ENCODE measurements at regions not wholly inside any gene's neighbourhood (a gene's known extent, or its start where the extent isn't known, plus 50 kb on each side); places are given as distances from the start of the nearest gene placed in this dataset.

DNA sequence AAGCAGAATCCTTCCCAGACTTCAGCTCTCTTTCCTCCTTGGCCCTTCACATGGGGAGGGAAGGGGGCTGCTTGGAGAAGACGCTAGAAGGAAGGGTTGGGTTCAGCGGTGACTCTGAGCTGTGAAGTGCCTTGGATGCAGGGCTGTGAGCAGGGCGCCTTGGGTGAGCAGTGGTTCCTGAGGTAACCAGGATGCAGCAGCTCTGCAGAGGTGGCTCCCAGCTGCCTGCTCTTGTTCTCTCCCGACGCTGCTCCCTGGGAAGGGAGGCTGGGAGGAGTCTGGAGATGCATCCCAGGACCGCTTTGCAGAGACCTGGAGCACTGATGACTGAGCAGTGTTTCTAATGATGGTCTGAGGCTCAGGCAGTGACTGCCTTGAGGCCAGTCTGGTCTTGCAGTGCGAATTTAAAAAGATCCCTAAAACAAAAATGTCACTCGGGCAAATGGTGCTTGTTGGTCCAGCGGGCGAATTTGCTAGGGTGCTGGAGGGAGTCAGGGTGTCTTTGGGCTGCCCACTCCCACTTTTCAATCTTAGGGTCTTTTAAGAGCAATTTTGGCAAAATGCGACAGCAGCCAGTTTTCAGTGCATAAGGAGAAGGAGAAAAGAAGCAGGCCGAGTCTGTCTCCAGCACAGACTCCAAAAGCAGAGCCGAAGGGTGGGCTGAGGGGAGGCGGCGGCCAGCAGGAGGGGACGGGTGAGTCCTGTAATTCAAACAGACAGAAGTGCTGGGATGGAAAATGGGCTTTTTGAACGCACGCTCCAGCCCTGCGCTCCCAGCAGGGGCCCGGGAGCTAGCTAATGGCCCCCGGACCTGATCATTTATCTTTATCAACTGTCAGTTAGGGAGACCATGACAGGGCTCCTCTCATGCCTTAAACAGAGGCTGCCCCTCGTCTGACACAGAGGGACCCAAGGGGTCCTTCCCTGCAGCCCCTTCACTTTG lies 191.2 kb upstream of the SHH start:
- intact Hi-C loops (cut with micrococcal nuclease): no loop called here
- H3K27me3 Mint-ChIP-seq: no peaks in the 10 kb centered on the region
- H3K4me1 Mint-ChIP-seq (ENCODE audit: low read depth): no peaks in the 10 kb centered on the region
- H3K4me3 Mint-ChIP-seq: no peak overlapping the region
- no peak overlapping the region for H3K27ac Mint-ChIP-seq
- no peaks in the 10 kb centered on the region for H3K36me3 Mint-ChIP-seq (ENCODE audit: low read depth)
- H3K9me3 Mint-ChIP-seq: no peaks in the 10 kb centered on the region

DNA sequence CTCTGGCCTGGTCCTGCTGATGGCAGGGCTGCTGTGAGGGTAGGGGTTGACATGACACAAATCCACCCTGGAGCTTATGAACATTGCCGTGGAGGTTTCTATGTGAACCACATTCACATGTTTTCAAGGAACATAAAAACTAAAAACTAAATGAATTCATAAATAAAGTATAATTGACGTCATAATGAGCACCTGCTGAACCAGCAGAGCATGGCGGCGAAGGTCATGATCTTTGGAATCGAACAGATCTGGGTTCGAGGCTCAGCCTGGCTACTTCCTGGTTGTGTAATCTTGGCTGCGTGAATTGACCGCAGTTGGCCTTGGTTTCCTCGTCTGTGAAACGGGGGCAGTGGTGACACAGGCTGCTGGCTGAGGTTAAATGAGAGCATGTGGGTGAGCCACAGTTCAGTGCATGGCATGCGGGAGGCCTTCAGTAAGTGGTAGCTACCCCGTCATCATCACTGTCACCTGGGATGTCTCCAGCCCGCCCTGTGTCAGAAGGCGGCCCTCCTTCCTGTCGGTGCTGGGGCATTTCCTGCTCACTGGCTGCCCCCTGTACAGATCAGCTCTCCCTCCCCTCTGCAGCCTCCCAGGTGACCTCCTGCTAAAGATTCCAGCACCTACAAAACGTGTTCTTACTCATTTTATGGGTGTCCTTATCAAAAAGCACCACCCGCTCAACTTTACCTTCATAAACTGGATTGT lies 190.3 kb upstream of the SHH start:
- intact Hi-C loops (cut with micrococcal nuclease): no loop called here
- no peaks in the 10 kb centered on the region for H3K4me1 Mint-ChIP-seq (ENCODE audit: low read depth)
- no peaks in the 10 kb centered on the region for H3K9me3 Mint-ChIP-seq
- no peaks in the 10 kb centered on the region for H3K36me3 Mint-ChIP-seq (ENCODE audit: low read depth)
- H3K27me3 Mint-ChIP-seq: peaks cover 5% of the 10 kb centered on the region
- H3K4me3 Mint-ChIP-seq: no peak overlapping the region
- H3K27ac Mint-ChIP-seq: no peak overlapping the region

DNA sequence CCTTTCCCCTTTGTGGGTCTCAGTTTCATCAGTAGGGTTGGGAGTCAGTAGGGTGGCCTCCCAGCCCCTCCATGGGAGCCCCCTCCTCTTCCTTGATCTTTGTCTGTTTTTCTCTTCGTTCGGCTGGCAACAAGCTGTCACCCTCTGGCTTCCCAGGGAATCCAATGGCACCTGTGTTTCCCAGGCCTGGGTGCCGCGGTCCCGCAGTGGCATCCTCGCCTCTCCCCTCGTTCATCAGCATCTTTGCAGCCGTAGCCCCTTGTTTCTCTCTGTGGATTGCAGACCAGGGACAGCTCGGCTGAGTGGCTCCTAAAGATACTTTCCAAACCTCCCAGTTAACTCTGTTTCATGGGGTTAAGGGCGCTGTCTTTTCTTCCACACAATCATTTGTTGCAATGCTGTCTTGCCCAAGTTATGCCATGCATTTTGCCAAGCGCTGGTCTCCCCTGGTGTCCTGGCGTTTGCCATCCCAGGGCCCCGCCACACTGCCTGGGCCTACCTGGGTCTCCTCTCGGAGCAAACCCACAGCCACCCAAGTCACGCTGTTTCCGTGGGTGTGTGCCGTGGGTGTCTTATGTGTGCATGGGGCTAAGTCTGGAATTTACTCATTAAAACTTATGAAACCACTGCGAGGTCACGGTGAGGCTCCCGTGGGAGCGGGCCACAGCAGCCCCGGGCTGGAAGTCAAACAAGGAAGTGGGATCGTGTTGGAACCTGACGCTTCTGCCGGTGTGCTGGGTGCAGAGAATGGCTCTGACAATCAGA lies 189.4 kb upstream of the SHH start:
- Mint-ChIP-seq H3K4me3 (no peak overlapping the region), H3K36me3 (ENCODE audit: low read depth) (no peaks in the 10 kb centered on the region), H3K9me3 (no peaks in the 10 kb centered on the region), H3K27me3 (peaks cover 9% of the 10 kb centered on the region), H3K4me1 (ENCODE audit: low read depth) (peaks cover 3% of the 10 kb centered on the region), H3K27ac (no peak overlapping the region)
- intact Hi-C loops (cut with micrococcal nuclease): no loop called here

DNA sequence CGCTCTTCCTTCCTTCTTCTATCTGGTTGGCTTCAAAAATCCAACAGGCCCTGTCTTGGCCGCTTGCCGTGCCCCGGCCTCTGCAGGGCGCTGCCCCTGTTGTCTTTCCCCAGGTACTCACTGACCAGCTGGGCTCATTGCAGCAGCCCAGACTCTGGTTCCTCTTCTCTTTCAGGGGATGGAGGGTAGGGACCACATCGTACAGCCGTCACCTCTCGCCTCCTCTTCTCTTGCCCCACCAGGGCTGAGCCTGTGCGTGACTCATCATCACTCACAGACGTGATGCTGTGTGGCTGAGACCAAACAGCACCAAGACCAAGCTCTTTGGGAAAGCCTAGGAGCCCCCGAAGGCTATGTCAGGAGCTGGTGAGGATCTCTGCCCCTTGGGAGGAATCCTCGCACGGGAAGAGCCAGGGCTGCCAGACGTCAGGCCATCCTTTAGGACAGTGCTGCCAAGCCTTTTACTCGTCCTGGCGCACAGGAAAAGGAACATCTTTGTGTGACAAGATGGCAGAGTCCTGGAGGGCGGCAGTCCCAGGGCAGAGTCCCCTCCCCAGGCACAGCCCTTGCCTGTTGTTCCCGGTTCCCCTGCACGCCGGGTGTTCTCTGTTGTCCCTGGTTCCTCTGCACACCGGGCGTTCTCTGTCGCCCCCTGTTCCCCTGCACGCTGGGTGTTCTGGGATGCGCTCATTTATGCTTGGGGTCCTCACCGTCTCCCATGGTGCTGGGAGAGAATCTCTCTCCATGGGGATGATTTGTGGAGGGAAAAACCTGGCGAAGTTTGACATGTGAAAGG lies 188.5 kb upstream of the SHH start:
- Mint-ChIP-seq H3K36me3 (ENCODE audit: low read depth) (no peaks in the 10 kb centered on the region), H3K9me3 (no peaks in the 10 kb centered on the region), H3K4me1 (ENCODE audit: low read depth) (peaks cover 8% of the 10 kb centered on the region), H3K27me3 (peaks cover 14% of the 10 kb centered on the region), H3K4me3 (no peak overlapping the region), H3K27ac (no peak overlapping the region)
- intact Hi-C loops (cut with micrococcal nuclease): no loop called here

DNA sequence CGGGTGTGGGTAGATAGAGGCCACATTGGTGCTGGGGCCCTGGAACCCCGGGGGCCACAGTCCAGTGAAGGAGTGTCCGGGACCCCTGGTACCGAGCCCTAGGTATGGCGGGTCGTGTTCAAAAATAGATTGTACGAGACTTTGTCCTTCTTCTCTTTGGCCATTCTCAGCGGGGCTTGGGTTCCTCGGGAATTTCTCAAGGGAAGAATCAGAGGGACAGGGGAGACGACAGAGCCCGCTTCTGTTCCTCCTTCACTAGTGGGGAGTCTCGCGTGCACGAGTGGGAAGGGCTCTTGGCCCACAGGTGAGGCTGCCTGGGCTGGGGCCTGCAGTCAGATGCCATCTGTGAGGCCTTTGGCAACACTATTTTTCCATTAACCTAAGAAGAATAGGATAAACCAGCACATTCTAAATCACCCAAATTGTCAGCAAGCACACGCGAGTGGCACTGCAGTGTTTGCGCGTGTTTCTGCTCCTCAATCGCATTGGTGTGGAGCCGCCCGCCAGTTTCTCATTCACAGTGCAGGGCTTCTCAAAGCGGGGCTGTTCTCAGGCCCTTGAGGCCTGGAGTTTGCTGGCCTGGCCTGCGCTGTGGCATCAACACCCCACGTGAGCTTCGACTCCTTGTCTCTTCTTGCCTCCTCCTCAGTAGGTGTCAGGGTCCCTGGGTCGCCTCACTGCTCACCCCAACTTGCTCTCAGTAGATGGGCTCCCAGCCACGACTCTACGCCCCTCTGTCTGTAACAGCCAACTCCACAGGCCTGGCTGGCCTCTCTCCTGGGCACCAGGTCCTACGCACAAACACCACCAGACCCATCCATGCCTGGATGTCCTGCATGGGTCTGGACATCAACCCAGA lies 187.6 kb upstream of the SHH start:
- Mint-ChIP-seq H3K9me3 (no peaks in the 10 kb centered on the region), H3K4me1 (ENCODE audit: low read depth) (peaks cover 14% of the 10 kb centered on the region), H3K27ac (no peak overlapping the region), H3K36me3 (ENCODE audit: low read depth) (no peaks in the 10 kb centered on the region), H3K27me3 (peaks cover 14% of the 10 kb centered on the region), H3K4me3 (no peak overlapping the region)
- intact Hi-C loops (cut with micrococcal nuclease): no loop called here

DNA sequence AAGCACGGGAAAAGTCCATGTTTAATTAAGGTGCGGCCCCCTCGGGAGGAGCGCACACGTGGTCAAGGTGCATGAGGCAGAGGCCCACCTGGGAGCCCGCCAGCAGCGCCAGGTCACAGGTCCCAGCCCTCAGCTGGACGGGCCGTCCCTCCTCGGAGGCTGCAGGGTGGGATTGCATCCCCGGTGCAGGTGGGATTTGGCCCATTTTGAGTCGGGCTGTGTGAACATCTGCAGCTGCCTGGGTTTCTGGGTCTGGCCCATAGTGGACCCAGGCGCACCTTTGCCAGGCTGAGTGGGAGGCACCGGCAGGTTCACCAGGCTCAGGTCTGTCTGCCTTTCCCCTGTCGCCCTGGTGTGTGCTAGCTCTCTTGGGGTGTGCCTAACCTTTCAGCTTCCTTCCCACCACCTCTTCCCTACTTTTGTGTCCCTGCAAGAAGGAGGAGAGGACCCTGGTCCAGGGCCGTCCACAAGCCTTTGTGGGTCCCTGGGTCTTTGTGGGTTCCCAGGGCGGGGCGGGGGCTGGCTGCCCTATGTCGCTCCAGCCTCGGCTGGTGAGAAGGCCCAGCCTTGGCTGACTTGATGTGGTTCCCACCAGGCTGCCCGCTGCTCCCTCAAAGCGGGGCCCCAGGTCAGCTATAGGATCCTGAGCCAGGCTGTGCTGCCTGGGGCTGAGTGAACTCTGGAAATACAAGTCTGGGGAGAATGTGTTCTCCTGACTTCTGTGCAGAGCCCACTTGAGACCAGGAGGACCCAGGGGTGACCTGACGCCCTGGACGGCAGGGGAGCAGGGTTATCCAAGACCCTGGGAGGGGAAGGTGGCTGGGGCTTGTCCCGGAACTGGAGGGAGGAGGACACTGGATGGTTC lies 186.7 kb upstream of the SHH start:
- Mint-ChIP-seq H3K27me3 (peaks cover 14% of the 10 kb centered on the region), H3K36me3 (ENCODE audit: low read depth) (no peaks in the 10 kb centered on the region), H3K4me1 (ENCODE audit: low read depth) (peaks cover 22% of the 10 kb centered on the region), H3K4me3 (no peak overlapping the region), H3K27ac (no peak overlapping the region), H3K9me3 (no peaks in the 10 kb centered on the region)
- intact Hi-C loops (cut with micrococcal nuclease): no loop called here

DNA sequence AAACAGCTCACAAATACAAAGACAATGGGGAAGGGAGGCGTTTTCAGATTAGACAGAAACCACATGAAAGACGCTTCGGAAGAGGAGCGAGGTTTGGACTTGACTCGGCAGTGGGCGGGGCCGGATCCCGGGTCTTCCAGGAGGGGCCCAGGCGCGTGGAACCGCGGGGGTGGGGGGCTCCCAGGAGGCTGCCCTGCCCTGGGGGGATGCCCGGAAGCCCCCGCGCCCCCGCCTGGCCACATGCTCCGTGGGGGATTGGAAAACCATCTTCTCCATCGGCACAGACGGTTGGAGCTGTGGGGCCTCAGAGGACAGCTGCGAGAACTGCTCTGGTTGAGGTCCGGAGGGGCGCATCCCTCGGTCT lies 186.0 kb upstream of the SHH start:
- Mint-ChIP-seq H3K4me3 (no peak overlapping the region), H3K27ac (no peak overlapping the region), H3K9me3 (no peaks in the 10 kb centered on the region), H3K36me3 (ENCODE audit: low read depth) (no peaks in the 10 kb centered on the region), H3K27me3 (peaks cover 14% of the 10 kb centered on the region), H3K4me1 (ENCODE audit: low read depth) (peaks cover 25% of the 10 kb centered on the region)
- intact Hi-C loops (cut with micrococcal nuclease): no loop called here

DNA sequence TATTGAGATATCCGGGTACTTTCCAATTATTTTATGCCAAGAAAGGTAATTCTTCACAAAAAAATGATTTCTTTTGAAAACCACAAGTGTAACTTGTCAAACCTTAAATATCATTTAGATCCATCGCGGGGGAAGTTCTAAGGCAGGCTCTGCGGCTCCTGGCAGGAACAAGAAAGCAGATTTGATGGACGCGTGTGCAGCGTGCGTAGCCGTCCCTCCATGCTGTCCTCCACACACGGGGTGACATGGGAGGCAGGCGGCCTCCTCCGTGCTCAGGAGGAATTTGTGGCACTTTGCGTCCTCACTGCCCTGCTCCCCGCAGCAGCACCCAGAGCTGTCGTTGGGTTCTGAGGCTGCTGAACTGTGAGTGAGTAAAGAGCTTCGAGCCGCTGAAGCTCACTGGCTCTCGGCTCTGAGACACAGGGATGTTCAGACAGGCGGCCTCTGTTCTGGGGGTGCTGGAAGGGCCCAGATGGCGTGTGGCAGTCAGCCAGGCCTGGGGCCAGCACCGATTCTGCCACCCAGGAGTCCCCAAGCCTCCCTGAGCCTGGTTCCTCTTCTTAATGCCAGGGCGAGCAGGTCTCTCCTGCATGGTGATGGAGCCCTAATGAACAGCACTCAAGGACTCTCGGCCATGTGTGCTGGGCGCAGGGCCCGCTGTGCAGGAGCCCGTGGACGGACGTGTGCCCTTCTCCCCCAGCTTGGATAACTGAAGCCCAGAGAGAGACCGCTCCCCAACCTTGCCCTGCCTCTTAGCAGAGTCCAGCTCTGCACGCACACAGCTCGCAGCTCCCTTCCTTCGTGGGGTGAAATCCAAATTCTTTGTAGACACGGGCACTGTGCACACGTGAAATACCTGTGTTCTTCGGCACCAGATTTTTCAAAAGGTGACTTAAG lies 185.4 kb upstream of the SHH start:
- Mint-ChIP-seq H3K36me3 (ENCODE audit: low read depth) (no peaks in the 10 kb centered on the region), H3K27me3 (peaks cover 14% of the 10 kb centered on the region), H3K4me1 (ENCODE audit: low read depth) (peaks cover 25% of the 10 kb centered on the region), H3K27ac (no peak overlapping the region), H3K4me3 (no peak overlapping the region), H3K9me3 (no peaks in the 10 kb centered on the region)
- intact Hi-C loops (cut with micrococcal nuclease): no loop called here

DNA sequence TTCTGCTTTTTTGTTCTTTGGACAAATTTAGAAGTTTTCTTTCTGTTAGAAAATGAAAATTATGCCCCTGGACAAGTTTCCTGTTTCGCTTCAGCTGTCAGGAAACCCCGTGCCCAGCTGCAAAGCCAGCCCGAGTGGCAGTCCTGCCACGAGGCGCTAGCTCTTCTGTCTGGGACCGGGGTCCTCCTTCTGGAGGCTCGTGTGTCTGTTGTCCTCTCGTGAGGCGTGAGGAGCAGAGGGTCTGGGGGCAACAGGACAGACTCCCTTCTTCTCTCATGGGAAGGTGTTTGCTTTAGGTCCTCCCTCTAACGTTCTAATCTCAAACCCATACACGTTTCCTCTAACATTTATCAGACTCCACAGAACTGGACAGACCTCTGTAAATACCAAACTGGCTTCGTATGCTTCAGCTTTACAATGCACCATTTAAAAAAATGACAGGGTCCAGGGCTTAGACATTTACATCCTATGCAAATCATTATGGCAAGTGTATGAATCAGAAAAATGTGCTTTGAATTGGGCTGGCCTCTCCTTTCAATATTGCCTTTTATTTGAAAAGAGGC lies 184.5 kb upstream of the SHH start:
- Mint-ChIP-seq H3K4me1 (ENCODE audit: low read depth) (peaks cover 25% of the 10 kb centered on the region), H3K9me3 (no peaks in the 10 kb centered on the region), H3K27ac (no peak overlapping the region), H3K27me3 (peaks cover 14% of the 10 kb centered on the region), H3K36me3 (ENCODE audit: low read depth) (no peaks in the 10 kb centered on the region), H3K4me3 (no peak overlapping the region)
- intact Hi-C loops (cut with micrococcal nuclease): no loop called here

DNA sequence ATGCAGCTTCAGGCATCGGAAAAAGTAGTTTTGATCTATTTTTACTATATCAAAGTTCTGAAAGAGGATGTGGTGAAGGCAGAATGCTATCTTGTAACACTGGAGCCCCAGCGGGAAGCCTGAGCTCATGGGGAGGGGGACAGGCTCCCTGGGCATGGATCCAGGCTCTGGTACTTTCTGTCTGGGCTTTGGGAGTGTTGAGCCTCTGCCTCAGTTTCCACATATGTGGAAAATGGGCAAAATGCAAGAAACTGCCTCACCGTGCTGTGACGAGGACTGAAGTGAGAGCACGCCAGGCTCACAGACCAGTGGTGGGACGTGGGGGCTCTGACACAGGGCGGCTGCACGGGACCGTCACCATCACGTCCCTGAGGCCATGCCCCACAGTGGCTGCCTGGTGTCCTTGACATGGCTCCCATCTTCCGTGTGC lies 182.9 kb upstream of the SHH start:
- no peaks in the 10 kb centered on the region for H3K9me3 Mint-ChIP-seq
- H3K27me3 Mint-ChIP-seq: peaks cover 14% of the 10 kb centered on the region
- H3K27ac Mint-ChIP-seq: no peak overlapping the region
- no peaks in the 10 kb centered on the region for H3K36me3 Mint-ChIP-seq (ENCODE audit: low read depth)
- intact Hi-C loops (cut with micrococcal nuclease): no loop called here
- peaks cover 25% of the 10 kb centered on the region for H3K4me1 Mint-ChIP-seq (ENCODE audit: low read depth)
- no peak overlapping the region for H3K4me3 Mint-ChIP-seq

DNA sequence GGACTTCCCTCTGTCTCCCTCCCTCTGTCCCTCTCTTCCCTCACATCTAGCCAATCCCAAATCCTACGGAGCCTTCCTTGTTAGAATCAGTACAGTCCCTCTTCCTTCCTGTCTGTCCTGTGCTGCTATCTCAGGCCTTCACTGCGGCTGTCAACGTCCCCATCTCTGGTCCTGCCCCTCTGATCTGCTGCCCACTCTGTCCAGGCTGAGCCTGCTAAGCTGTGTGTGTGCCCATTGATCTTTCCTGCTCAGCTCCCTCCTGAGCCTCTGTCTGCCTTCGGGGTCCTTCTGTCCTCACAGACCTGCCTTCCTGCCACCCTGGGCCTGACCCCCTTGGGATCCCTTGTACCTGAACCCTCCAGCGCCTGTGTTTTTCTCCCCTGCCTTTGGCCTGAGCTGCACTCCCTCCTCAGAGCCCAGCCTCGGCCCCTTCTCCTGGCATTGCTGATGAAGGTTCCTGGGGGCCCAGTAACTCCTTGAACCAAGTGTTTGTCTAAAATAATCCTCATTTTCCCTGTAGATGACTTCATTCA lies 182.1 kb upstream of the SHH start:
- Mint-ChIP-seq H3K27me3 (peaks cover 14% of the 10 kb centered on the region), H3K27ac (no peak overlapping the region), H3K36me3 (ENCODE audit: low read depth) (no peaks in the 10 kb centered on the region), H3K4me3 (no peak overlapping the region), H3K4me1 (ENCODE audit: low read depth) (peaks cover 25% of the 10 kb centered on the region), H3K9me3 (peaks cover 7% of the 10 kb centered on the region)
- intact Hi-C loops (cut with micrococcal nuclease): no loop called here

Measured in dendritic cell treated with granulocyte-macrophage colony-stimulating factor and Interleukin-4, amounts not matched to agents 40 ng/mL and 50 ng/mL, for 4 days (primary cell).